HPDE6-E6E7 (cell line): ENCODE measurements at regions not wholly inside any gene's neighbourhood (a gene's known extent, or its start where the extent isn't known, plus 50 kb on each side); places are given as distances from the start of the nearest gene placed in this dataset.
"Not testable (repeated sequence)": the region's sequence is repeated elsewhere in the genome, so short reads cannot be mapped to it uniquely, and the experiment has no call there.

ENCODE experiments used
- DNase-seq: peaks from one replicate; pipeline ENCODE4 v3.0.0; 2011; ENCODE audit warnings: missing footprints; ENCODE audit errors: extremely low spot score

- DNase-seq: no peak
Measured at GRCh38 chr7:8809320-8809719, 375.9 kb downstream of the NXPH1 start.

- DNase-seq: no peak
Measured at GRCh38 chr7:8817448-8818036, 384.1 kb downstream of the NXPH1 start.

- DNase-seq: no peak
Measured at GRCh38 chr7:8818406-8818805, 385.0 kb downstream of the NXPH1 start.

GRCh38 chr7:8822595-8822994 lies 389.2 kb downstream of the NXPH1 start:
- no peak for DNase-seq

- DNase-seq: no peak
Measured at GRCh38 chr7:8823486-8823885, 390.1 kb downstream of the NXPH1 start.

- DNase-seq: no peak
Measured at GRCh38 chr7:8827329-8827728, 393.9 kb downstream of the NXPH1 start.

- no peak for DNase-seq
Measured at GRCh38 chr7:8829100-8829499, 395.7 kb downstream of the NXPH1 start.

- DNase-seq: no peak
Measured at GRCh38 chr7:8831376-8831775, 398.0 kb downstream of the NXPH1 start.

- DNase-seq: no peak
Measured at GRCh38 chr7:8833355-8833754, 399.9 kb downstream of the NXPH1 start.

- DNase-seq: no peak
Measured at GRCh38 chr7:8841171-8841570, 407.8 kb downstream of the NXPH1 start.

- no peak for DNase-seq
Measured at GRCh38 chr7:8871716-8872115, 438.3 kb downstream of the NXPH1 start.

GRCh38 chr7:8881916-8882315 lies 448.5 kb downstream of the NXPH1 start:
- DNase-seq: no peak

GRCh38 chr7:8885480-8886000 lies 452.1 kb downstream of the NXPH1 start:
- no peak for DNase-seq

GRCh38 chr7:8890346-8890745 lies 456.9 kb downstream of the NXPH1 start:
- DNase-seq: not testable (repeated sequence)

GRCh38 chr7:8893775-8894174 lies 460.4 kb downstream of the NXPH1 start:
- no peak for DNase-seq

GRCh38 chr7:8906396-8907075 lies 473.1 kb downstream of the NXPH1 start:
- DNase-seq: no peak

- no peak for DNase-seq
Measured at GRCh38 chr7:8908889-8909288, 475.5 kb downstream of the NXPH1 start.

GRCh38 chr7:8913682-8914081 lies 480.3 kb downstream of the NXPH1 start:
- no peak for DNase-seq

- no peak for DNase-seq
Measured at GRCh38 chr7:8921807-8922206, 488.4 kb downstream of the NXPH1 start.

- no peak for DNase-seq
Measured at GRCh38 chr7:8922726-8923125, 489.3 kb downstream of the NXPH1 start.

GRCh38 chr7:8923164-8923806 lies 489.9 kb downstream of the NXPH1 start:
- no peak for DNase-seq

GRCh38 chr7:8931906-8932646 lies 498.7 kb downstream of the NXPH1 start:
- no peak for DNase-seq
